Stimulated activated CD8-positive, alpha-beta memory T cell treated with anti-CD3 and anti-CD28 coated beads, Interleukin-12 subunit alpha, Interleukin-12 subunit beta, amount 100 ng/mL, for 4 hours (primary cell): ENCODE measurements at regions not wholly inside any gene's neighbourhood (a gene's known extent, or its start where the extent isn't known, plus 50 kb on each side); places are given as distances from the start of the nearest gene placed in this dataset.
"Not testable (repeated sequence)": the region's sequence is repeated elsewhere in the genome, so short reads cannot be mapped to it uniquely, and the experiment has no call there.

Source experiments
- DNase-seq: peaks from one replicate; pipeline ENCODE4 v3.0.0-alpha.2; 2020; ENCODE audit warnings: low read depth

DNA sequence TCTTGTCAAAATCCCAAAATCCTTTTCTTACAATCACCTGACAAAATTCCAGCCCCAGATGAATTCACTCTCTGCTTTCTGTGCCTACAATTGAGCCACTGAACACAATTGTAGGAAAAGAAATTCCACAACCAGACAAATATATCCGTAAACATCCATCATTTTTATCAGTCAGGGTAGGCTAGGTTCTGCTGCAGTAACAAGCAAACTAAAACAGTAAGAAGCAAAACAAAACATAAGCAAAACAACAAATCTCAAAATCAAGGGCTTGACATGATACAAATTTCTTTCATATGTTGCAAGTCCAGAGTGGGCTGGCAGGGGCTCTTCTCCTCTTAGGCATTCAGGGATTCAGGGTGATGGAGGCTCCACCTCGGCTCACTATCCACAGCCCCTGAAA is 114.2 kb upstream of the MAN2A1 start:
- no peak for DNase-seq

DNA sequence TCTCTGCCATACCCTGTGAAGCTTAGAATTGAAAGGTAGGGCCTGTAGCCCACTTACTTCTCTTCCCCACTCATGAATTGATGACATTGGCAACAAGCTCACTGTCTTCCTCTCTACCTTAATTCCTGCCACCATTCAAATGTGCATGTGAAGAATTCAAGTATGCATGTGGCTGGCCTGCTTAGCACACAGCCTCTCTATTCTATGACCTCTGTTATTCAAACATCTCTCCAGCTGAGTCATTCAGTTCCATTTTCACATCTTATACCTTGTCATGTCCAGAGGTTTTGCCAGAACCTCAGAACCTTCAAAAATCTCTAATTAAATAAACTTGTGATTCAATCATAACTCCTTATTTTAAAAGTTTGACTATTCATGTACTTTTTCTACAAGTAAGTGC is 114.7 kb upstream of the MAN2A1 start:
- no peak for DNase-seq

- DNase-seq, result no peak
Observed at GRCh38 chr5:109573766-109574165, 116.0 kb upstream of the MAN2A1 start.

DNA sequence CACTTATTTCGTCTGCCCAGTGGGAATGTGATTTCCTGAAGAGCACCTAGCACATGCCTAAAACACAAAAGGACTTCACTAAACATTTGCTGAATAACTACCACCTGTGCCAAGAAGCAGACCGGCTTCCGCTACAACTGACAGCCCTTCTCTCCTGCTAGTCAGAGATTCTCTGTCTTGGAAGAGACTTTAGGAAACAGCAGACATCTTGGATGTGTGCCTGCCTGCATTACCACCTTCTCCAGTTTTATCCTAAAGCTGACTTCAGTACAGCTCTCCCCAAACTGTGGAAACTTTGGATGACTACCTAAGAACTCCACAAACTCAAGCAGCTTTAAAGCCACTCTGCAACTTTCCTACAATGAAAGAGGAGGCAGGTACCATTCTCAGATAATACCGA is 116.5 kb upstream of the MAN2A1 start:
- no peak for DNase-seq

- no peak for DNase-seq
Observed at GRCh38 chr5:109571785-109572184, 117.9 kb upstream of the MAN2A1 start.

DNA sequence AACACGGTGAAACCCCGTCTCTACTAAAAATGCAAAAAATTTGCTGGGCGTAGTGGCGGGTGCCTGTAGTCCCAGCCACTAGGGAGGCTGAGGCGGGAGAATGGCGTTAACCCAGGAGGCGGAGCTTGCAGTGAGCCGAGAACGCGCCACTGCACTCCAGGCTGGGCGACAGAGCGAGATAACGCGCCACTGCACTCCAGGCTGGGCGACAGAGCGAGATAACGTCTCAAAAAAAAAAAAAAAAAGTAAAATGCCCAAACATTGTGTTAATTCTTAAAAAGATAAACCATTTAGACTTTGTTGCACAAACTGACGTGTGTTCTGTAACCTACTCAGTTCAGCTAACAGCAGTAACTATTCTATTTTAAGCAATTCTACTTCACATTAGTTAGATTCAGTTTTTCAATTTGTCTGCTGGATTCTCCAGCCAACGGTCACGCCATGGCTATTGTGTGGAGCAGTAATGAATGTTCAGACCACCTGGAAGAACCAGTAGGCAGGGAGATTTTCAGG is 119.3 kb upstream of the MAN2A1 start:
- no peak for DNase-seq

- no peak for DNase-seq
Observed at GRCh38 chr5:109567374-109568044, 122.2 kb upstream of the MAN2A1 start.

DNA sequence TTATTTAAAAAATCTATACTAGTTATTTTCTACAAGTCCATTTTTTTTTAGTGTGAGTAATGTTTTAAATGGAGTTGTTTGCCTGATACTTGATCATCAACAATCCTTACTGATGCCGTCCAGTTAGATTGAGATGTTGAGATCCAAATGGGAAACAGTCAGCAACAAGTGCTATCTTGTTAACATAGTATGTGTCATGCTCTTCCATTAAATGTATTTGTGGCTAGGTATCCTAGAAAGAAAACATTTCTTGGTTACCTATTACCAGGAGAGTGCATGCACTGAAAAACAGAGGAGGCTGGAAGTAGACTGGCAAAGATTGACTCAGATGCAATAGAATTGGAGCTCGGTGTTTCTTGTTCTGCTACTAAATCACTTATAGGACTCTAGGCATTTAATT is 123.4 kb upstream of the MAN2A1 start:
- DNase-seq, result no peak

- DNase-seq, result no peak
Observed at GRCh38 chr5:109563739-109564138, 126.0 kb upstream of the MAN2A1 start.

DNA sequence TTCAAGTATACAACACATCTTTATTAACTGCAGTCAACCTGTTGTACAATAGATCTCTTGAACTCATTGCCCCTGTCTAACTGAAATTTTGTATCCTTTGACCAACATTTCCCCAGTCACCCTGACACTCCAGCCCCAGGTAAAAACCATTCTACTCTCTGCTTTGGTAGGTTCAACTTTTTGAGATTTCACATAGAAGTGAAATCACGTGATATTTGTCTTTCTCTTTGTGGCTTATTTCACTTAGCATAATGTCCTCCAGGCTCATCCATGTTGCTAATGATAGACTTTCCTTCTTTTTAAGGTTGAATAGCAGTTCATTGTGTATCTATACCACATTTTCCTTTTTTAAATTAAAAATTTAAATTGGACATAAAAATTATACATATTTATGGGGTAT is 126.5 kb upstream of the MAN2A1 start:
- no peak for DNase-seq

GRCh38 chr5:109562441-109562840 is 127.3 kb upstream of the MAN2A1 start:
- DNase-seq, result no peak

DNA sequence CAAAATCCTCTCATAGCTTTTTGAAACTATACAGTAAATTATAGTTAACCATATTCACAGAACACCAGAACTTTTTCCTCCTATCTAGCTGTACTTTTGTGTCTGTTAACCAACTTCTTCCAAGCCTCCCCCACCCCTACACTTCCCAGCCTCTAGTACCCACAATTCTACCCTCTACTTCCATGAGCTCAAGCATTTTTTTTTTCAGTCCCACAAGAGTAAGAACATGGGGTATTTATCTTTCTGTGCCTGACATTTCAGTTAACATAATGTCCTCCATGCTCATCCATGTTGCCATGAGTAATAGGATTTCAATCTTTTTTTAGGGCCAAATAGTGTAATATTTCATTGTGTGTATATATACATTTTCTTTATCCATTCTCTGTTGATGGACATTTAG is 128.3 kb upstream of the MAN2A1 start:
- DNase-seq, result no peak

GRCh38 chr5:109560554-109560953 is 129.2 kb upstream of the MAN2A1 start:
- no peak for DNase-seq

GRCh38 chr5:109558952-109559351 is 130.8 kb upstream of the MAN2A1 start:
- DNase-seq, result no peak

GRCh38 chr5:109558364-109558763 is 131.4 kb upstream of the MAN2A1 start:
- DNase-seq, result no peak

DNA sequence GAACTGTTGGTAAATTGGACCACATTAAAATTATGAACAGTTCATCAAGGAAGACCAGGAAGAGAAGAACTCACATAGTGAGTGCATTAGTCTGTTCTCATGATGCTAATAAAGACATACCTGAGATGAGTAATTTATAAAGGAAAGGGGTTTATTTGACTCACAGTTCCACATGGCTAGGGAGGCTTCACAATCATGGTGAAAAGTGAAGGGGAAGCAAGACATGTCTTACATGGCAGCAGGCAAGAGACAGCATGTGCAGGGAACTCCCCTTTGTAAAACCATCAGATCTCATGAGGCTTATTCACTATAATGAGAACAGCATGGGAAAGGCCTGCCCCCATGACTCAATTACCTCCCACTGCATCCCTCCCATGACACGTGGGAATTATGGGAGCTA is 135.9 kb upstream of the MAN2A1 start:
- no peak for DNase-seq

GRCh38 chr5:109551234-109551633 is 138.5 kb upstream of the MAN2A1 start:
- not testable (repeated sequence) for DNase-seq

GRCh38 chr5:109550077-109550476 is 139.7 kb upstream of the MAN2A1 start:
- DNase-seq, result no peak

GRCh38 chr5:109546461-109546860 is 136.7 kb upstream of the PJA2 start:
- no peak for DNase-seq

DNA sequence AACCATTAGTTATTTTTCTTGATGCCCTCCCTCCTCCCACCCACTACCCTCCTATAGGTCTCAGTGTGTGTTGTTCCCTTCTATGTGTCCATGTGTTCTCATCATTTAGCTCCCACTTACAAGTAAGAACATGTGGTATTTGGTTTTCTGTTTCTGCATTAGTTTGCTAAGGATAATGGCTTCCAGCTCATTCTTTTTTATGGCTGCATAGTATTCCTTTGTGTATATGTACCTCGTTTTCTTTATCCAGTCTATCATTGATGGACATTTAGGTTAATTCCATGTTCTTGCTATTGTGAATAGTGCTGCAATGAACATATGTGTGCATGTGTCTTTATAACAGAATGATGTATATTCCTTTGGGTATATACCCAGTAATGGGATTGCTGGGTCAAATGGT is 135.1 kb upstream of the PJA2 start:
- DNase-seq, result not testable (repeated sequence)

- not testable (repeated sequence) for DNase-seq
Observed at GRCh38 chr5:109538692-109539091, 128.9 kb upstream of the PJA2 start.

DNA sequence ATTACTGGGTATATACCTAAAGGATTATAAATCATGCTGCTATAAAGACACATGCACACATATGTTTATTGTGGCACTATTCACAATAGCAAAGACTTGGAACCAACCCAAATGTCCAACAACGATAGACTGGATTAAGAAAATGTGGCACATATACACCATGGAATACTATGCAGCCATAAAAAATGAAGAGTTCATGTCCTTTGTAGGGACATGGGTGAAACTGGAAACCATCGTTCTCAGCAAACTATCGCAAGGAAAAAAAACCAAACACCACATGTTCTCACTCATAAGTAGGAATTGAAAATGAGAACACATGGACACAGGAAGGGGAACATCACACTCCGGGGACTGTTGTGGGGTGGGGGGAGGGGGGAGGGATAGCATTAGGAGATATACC is 125.3 kb upstream of the PJA2 start:
- DNase-seq, result not testable (repeated sequence)

DNA sequence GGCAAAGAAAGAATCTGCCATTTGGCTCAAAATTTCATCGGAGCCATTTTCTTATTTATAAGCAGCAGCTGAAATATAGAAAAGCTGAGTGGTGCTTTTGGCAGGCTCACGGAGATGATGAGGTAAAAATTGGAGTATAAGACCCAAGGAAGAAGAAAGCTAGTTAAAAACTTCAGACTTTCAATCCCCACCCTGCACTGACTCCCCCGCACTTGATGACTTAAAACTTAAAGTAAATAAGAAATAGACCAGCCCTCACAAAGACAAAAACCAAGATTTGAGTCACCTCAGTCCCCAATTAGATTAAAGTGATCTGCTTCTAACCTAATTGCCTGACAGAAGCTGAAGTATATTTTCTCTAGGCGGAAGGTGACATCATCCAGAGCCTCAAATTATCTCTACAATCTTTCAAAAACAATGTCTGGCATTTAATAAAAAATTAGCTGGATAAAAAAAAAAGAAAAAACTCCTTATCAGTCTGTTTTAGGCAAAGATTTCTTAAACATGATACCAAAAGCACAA is 124.0 kb upstream of the PJA2 start:
- DNase-seq, result no peak

GRCh38 chr5:109532773-109533364 is 123.1 kb upstream of the PJA2 start:
- no peak for DNase-seq
